ENCODE measurements at regions not wholly inside any gene's neighbourhood (a gene's known extent, or its start where the extent isn't known, plus 50 kb on each side); places are given as distances from the start of the nearest gene placed in this dataset.
A peak's percentile ranks its signal among the peaks of the same experiment; 100 is the strongest.

- ATAC-seq (no peak), DNase-seq (no peak)
- intact Hi-C loops (cut with DNase I, micrococcal nuclease): no loop called here
Observed at GRCh38 chr6:7664003-7664402, 61.9 kb upstream of the BMP6 start.

GRCh38 chr6:7668936-7669335, 57.0 kb upstream of the BMP6 start:
- no peak for ATAC-seq
- no peak for DNase-seq
- intact Hi-C loops (cut with DNase I, micrococcal nuclease): no loop called here

GRCh38 chr6:7669742-7670141, 56.2 kb upstream of the BMP6 start:
- DNase-seq (no peak), ATAC-seq (no peak)
- intact Hi-C loops (cut with DNase I, micrococcal nuclease): no loop called here

- intact Hi-C loops (cut with DNase I, micrococcal nuclease): no loop called here
- DNase-seq (no peak), ATAC-seq (no peak)
Observed at GRCh38 chr6:7671076-7671475, 54.8 kb upstream of the BMP6 start.

GRCh38 chr6:7671581-7671980, 54.3 kb upstream of the BMP6 start:
- ATAC-seq (no peak), DNase-seq (no peak)
- intact Hi-C loops (cut with DNase I, micrococcal nuclease): no loop called here

GRCh38 chr6:7672066-7673062, 53.5 kb upstream of the BMP6 start:
- ATAC-seq (peak; percentile 2), DNase-seq (no peak)
- intact Hi-C loops (cut with DNase I, micrococcal nuclease): no loop called here

- peak; percentile 48 to 60 for DNase-seq
- ATAC-seq: peak; percentile 96
- intact Hi-C loops (cut with DNase I, micrococcal nuclease): no loop called here
Observed at GRCh38 chr6:7673063-7673536, 52.8 kb upstream of the BMP6 start.

- ATAC-seq (peak; percentile 62), DNase-seq (no peak)
- intact Hi-C loops (cut with DNase I, micrococcal nuclease): no loop called here
Observed at GRCh38 chr6:7674291-7674690, 51.6 kb upstream of the BMP6 start.

GRCh38 chr6:7675353-7675945, 50.5 kb upstream of the BMP6 start:
- no peak for DNase-seq
- intact Hi-C loops (cut with DNase I, micrococcal nuclease): no loop called here
- ATAC-seq: no peak
